ENCODE measurements at regions not wholly inside any gene's neighbourhood (a gene's known extent, or its start where the extent isn't known, plus 50 kb on each side); places are given as distances from the start of the nearest gene placed in this dataset.

DNA sequence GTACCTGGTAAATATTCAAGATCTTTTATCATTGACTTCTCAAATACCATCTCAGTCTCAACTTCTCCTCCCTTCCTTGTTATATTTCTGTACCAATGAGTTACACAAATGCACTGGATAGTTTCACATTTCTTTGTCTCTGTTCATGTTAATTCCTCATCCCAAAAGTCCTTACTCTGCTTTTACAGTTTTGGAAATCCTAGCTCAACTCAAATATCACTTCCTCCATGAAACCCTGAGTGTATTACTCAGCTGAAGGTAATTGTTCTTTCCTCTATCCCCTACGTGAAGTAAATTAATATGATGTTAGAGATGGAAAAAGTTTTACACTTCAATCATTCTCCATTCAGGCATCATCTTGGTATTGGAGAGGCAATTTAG is 241.5 kb downstream of the TLE4 start:
- intact Hi-C loops (cut with micrococcal nuclease; ENCODE audit: unreplicated experiment), result no loop called here
- no peaks in the 10 kb centered on the region for H3K27me3 Mint-ChIP-seq (ENCODE audit: unreplicated experiment)
- no peak overlapping the region for H3K4me3 Mint-ChIP-seq (ENCODE audit: low read depth, unreplicated experiment)
- TF ChIP-seq, protein P1, sequence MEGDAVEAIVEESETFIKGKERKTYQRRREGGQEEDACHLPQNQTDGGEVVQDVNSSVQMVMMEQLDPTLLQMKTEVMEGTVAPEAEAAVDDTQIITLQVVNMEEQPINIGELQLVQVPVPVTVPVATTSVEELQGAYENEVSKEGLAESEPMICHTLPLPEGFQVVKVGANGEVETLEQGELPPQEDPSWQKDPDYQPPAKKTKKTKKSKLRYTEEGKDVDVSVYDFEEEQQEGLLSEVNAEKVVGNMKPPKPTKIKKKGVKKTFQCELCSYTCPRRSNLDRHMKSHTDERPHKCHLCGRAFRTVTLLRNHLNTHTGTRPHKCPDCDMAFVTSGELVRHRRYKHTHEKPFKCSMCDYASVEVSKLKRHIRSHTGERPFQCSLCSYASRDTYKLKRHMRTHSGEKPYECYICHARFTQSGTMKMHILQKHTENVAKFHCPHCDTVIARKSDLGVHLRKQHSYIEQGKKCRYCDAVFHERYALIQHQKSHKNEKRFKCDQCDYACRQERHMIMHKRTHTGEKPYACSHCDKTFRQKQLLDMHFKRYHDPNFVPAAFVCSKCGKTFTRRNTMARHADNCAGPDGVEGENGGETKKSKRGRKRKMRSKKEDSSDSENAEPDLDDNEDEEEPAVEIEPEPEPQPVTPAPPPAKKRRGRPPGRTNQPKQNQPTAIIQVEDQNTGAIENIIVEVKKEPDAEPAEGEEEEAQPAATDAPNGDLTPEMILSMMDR (IDR thresholded peaks at IDR 0.05; ENCODE audit: unreplicated experiment), result no peak
- H3K4me1 Mint-ChIP-seq (ENCODE audit: low read depth, unreplicated experiment), result no peaks in the 10 kb centered on the region
- H3K9me3 Mint-ChIP-seq (ENCODE audit: low read depth, unreplicated experiment), result peaks cover 5% of the 10 kb centered on the region
- no peak for DNase-seq
- H3K36me3 Mint-ChIP-seq (ENCODE audit: insufficient read depth, unreplicated experiment), result no peaks in the 10 kb centered on the region
- CTCF ChIA-PET, result no interaction called here
- no TSS peak for BruUV-seq (replicated peaks)
- H3K27ac Mint-ChIP-seq (ENCODE audit: unreplicated experiment), result no peak overlapping the region

DNA sequence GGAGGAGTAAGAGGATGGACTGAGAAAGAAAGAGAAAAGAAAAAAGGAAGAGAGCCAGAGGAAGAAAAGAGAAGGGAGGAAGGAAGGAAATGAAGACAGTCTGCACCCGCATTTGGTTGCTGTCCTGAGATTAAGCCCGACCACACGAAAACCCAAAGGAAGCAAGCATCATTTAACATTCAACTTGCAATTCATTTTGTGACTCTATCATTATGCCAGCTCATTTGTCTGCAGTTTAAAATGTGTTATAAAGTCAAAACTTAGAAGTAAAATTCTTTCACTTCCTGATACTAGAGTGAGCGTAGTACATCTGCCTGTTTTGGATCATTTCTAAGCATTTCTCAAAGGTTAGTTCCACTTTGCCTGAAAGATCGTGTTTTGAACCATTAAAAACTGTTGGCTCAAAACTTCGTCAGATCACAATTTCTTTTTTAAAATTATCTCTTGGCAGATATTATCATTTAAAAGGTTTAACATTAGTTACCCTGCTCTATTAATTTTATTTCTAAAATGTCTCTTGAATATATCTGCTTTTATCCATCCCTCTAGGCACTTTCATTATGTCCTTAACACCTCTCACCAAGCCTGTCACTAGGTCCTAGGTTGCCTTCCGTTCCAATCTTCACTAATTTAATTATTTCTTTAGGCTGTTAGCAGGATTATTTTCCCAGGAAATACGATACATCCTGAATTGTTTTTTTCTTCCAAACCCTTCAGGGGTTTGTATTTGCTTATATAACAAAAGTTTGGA is 240.9 kb downstream of the TLE4 start:
- BruUV-seq (replicated peaks), result no TSS peak
- no peaks in the 10 kb centered on the region for H3K4me1 Mint-ChIP-seq (ENCODE audit: low read depth, unreplicated experiment)
- intact Hi-C loops (cut with micrococcal nuclease; ENCODE audit: unreplicated experiment), result no loop called here
- no peaks in the 10 kb centered on the region for H3K27me3 Mint-ChIP-seq (ENCODE audit: unreplicated experiment)
- TF ChIP-seq, protein P1 (IDR thresholded peaks at IDR 0.05; ENCODE audit: unreplicated experiment), result no peak
- H3K36me3 Mint-ChIP-seq (ENCODE audit: insufficient read depth, unreplicated experiment), result no peaks in the 10 kb centered on the region
- CTCF ChIA-PET, result no interaction called here
- no peak overlapping the region for H3K27ac Mint-ChIP-seq (ENCODE audit: unreplicated experiment)
- H3K4me3 Mint-ChIP-seq (ENCODE audit: low read depth, unreplicated experiment), result no peak overlapping the region
- DNase-seq, result no peak
- H3K9me3 Mint-ChIP-seq (ENCODE audit: low read depth, unreplicated experiment), result peaks cover 5% of the 10 kb centered on the region

DNA sequence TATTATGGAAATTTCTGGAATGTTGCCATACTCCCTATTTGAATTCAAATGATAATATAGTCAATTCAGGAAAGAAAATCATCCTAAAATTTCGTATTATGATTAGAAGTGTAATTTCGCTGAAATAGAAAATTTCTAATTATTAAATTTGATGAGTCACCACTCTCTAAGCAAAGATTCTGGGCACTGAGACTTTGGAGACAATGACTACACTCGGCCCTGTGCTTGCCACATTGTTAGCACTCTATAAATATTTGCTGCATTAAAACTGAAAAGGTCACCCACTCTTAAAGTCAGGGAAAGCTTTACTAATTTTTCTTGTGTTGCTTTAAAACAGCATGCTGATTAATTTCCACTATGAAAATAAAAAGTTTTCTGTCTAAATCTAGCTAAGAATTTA is 240.3 kb downstream of the TLE4 start:
- no TSS peak for BruUV-seq (replicated peaks)
- Mint-ChIP-seq H3K36me3 (ENCODE audit: insufficient read depth, unreplicated experiment) (no peaks in the 10 kb centered on the region), H3K27me3 (ENCODE audit: unreplicated experiment) (no peaks in the 10 kb centered on the region), H3K4me1 (ENCODE audit: low read depth, unreplicated experiment) (no peaks in the 10 kb centered on the region), H3K27ac (ENCODE audit: unreplicated experiment) (no peak overlapping the region), H3K9me3 (ENCODE audit: low read depth, unreplicated experiment) (peaks cover 7% of the 10 kb centered on the region), H3K4me3 (ENCODE audit: low read depth, unreplicated experiment) (no peak overlapping the region)
- TF ChIP-seq, protein P1 (IDR thresholded peaks at IDR 0.05; ENCODE audit: unreplicated experiment), result no peak
- DNase-seq, result no peak
- CTCF ChIA-PET, result no interaction called here
- intact Hi-C loops (cut with micrococcal nuclease; ENCODE audit: unreplicated experiment), result no loop called here

DNA sequence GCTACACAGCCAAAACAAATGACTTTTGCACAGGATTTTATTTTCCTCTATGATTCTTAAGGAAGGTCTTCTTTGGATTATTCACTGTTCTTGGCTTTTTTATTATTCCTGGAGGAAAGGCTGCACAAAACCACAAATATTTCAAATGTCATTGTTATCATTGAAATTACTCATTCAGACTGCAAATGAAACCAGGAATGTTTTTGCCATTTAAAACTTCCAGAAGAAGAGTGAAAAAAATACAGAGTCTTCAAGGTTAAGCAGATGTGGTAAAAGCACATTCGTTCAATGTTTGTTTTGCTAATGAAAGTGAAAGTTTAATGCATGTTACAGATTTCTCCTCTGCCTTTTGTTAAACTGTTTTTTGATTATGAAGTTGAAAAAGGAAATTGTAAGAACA is 238.2 kb downstream of the TLE4 start:
- BruUV-seq (replicated peaks), result no TSS peak
- H3K4me1 Mint-ChIP-seq (ENCODE audit: low read depth, unreplicated experiment), result no peaks in the 10 kb centered on the region
- H3K27me3 Mint-ChIP-seq (ENCODE audit: unreplicated experiment), result no peaks in the 10 kb centered on the region
- intact Hi-C loops (cut with micrococcal nuclease; ENCODE audit: unreplicated experiment), result no loop called here
- CTCF ChIA-PET, result no interaction called here
- no peaks in the 10 kb centered on the region for H3K36me3 Mint-ChIP-seq (ENCODE audit: insufficient read depth, unreplicated experiment)
- TF ChIP-seq, protein P1 (IDR thresholded peaks at IDR 0.05; ENCODE audit: unreplicated experiment), result no peak
- no peak overlapping the region for H3K27ac Mint-ChIP-seq (ENCODE audit: unreplicated experiment)
- no peak for DNase-seq
- H3K9me3 Mint-ChIP-seq (ENCODE audit: low read depth, unreplicated experiment), result peaks cover 5% of the 10 kb centered on the region
- H3K4me3 Mint-ChIP-seq (ENCODE audit: low read depth, unreplicated experiment), result no peak overlapping the region
